ENCODE measurements at regions not wholly inside any gene's neighbourhood (a gene's known extent, or its start where the extent isn't known, plus 50 kb on each side); places are given as distances from the start of the nearest gene placed in this dataset.

DNA sequence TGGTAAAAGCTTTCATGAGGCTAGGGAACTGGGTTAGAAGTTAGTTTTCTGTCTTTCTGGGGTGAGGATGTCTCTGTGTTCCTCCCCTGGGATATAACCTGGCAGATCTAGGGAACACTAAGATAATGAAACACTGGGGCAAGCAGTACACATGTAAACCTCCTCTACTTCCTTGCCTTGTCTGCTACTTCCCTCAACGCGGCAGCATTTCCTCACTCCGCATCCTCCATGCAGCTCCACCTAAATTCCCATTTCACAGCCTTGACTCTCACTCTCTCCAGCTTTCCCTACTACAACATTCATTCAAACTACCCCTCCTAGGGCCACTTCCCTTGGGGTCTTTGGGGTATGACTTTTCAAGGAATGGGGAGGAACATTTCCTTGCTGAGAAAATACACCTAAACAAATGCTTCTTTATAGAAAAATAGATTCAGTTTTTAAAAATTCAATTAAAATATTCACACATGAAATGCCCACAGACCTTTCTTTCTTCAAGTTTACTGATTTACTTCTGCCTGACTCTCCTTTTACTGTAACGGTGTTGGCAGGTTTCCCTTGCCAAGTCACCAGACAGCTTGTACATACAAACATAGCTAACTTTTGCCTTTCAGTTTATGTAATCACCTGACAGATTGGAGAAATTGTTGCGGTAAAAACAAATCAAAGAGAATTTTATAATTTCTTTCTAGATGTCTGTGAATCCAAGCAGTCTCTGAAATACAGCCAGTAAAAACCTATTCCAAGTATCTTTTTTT, 90.1 kb downstream of the TNFSF18 start:
- FAIRE-seq (no peak), DNase-seq (ENCODE audit: insufficient read length, low spot score) (no peak)
- TF ChIP-seq CTCF (IDR thresholded peaks at IDR 0.05; ENCODE audit: insufficient read depth, missing control alignments), result no peak

- DNase-seq (ENCODE audit: insufficient read length, low spot score) (no peak), FAIRE-seq (no peak)
- no peak for TF ChIP-seq CTCF (IDR thresholded peaks at IDR 0.05; ENCODE audit: insufficient read depth, missing control alignments)
These were observed 85.9 kb downstream of the TNFSF18 start for GRCh38 chr1:172964864-172965263.

DNA sequence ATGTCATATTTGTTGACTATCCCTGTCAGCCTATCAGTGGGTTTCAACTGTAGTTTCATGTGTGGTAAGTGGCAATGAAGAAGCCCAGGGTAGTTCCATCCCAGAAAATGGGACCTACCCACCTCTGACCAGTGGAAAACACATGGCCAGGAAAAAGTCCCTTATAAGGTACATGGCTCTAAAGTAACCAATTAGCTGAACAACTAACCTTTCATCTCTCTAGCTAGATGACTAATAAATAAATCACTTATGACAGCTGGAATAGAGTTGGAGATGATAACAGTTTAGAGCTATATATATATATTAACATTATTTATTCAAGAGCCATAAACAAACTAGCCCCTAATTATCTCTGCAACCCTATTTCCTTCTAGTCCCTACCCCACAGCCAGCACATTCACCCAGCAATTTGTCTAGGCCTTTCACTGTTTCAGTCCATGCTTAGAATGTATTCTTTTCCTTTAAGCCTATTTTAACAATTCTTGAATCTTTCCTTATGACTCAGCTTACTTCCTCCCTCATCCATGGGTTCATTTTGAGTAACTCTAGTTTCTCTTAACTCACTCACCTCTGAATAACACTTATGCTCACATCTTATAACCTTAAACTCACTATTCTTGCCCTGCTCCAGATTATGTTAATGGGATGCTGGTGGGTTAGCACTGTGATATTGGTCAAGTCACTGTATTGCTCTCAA, 83.7 kb downstream of the TNFSF18 start:
- TF ChIP-seq CTCF (IDR thresholded peaks at IDR 0.05; ENCODE audit: insufficient read depth, missing control alignments), result no peak
- no peak for DNase-seq (ENCODE audit: insufficient read length, low spot score)
- FAIRE-seq, result no peak

DNA sequence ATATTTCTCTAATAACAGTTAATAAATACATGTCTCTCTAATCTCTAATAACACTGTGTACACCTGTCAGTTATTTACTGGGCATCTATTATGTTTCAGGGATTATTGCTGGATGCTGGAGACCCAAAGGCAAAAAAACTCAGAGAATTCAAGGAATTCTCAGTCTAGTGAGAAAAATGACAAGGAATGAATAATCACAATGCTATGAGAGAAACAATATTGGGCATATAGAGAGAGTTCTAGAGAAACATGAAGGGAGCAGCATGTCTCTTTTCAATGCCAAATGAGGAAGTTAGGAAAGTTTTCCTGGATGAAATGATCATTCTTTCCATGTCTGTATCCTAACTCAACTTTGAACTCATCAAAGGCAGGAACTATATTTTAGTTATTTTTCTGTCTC, 82.8 kb downstream of the TNFSF18 start:
- TF ChIP-seq CTCF (IDR thresholded peaks at IDR 0.05; ENCODE audit: insufficient read depth, missing control alignments), result no peak
- DNase-seq (ENCODE audit: insufficient read length, low spot score), result no peak
- no peak for FAIRE-seq

DNA sequence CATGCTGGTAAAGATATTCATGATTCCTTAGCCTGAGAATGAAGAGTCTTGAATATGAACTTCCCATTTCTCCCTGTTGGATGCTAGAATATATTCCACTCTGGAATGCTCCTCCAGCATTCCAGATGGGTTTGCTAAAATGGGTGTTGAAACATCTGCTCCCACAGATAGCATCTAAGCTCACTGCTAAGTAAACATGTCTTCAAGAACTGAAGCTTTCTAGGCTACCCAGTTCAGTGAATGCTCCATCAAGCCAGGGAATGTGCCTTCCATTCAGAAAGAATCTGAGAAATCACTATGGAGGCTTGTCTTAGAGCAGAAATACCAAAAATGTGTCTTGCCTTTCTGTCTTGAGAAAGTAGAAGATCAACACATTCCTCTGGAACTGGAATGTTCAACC, 81.1 kb downstream of the TNFSF18 start:
- TF ChIP-seq CTCF (IDR thresholded peaks at IDR 0.05; ENCODE audit: insufficient read depth, missing control alignments), result no peak
- no peak for DNase-seq (ENCODE audit: insufficient read length, low spot score)
- FAIRE-seq, result no peak

DNA sequence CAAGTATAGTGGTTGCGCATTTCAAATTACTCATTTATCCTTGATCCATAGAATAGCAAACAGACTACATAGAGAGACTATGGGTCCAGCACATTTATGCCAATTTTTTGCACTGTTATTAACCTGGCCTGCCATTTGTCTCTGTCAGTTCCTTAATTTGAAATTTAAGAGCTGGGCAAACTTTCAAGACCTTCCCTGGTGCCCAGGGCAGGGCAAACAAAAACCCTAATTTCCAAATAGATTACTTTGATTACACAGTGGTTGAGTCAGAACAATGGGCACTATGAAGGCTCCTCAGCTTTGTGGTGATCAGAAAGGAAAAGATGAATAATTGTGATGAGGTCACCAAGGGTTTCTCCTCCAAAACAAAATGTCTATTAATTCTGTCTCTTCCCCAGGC, 80.6 kb downstream of the TNFSF18 start:
- TF ChIP-seq CTCF (IDR thresholded peaks at IDR 0.05; ENCODE audit: insufficient read depth, missing control alignments), result no peak
- no peak for DNase-seq (ENCODE audit: insufficient read length, low spot score)
- FAIRE-seq, result no peak

GRCh38 chr1:172971241-172971640, 79.5 kb downstream of the TNFSF18 start:
- no peak for TF ChIP-seq CTCF (IDR thresholded peaks at IDR 0.05; ENCODE audit: insufficient read depth, missing control alignments)
- FAIRE-seq (peak; percentile 56), DNase-seq (ENCODE audit: insufficient read length, low spot score) (no peak)

All from D721Med (cell line).